Left colon (tissue), 2 donors: ENCODE measurements at regions not wholly inside any gene's neighbourhood (a gene's known extent, or its start where the extent isn't known, plus 50 kb on each side); places are given as distances from the start of the nearest gene placed in this dataset.
"Not testable (repeated sequence)": the region's sequence is repeated elsewhere in the genome, so short reads cannot be mapped to it uniquely, and the experiment has no call there.

Experiments used
- ATAC-seq: fragments of 200-7000 bp; cut with Tn5 transposase; one replicate; pipeline ENCODE4 v1.9.1; 2020; ENCODE audit warnings: mild to moderate bottlenecking, moderate library complexity
- DNase-seq, 2 donors: peaks; one replicate each; pipeline ENCODE4 v3.0.0-alpha.2; 2020
- intact Hi-C, 2 donors: fragments of 100-400 bp; cut with DNase I in 1 of 2; cut with micrococcal nuclease in 1 of 2; formaldehyde crosslinking; loops; one replicate each; pipeline versions ENCODE4 v1.11.2 to v1.14.0; 2022; cut with DNase I, micrococcal nuclease
- donor health status: DM: no; HTN: no; CAD: no.
- donor health status: DM: yes; HTN: yes; CAD: no.

- ATAC-seq, DNase-seq, intact Hi-C loops: not testable (repeated sequence)
Observed at GRCh38 chr20:48396981-48397861, 430.6 kb downstream of the PREX1 start.

GRCh38 chr20:48395816-48396546 is 431.8 kb downstream of the PREX1 start:
- DNase-seq (no peak), ATAC-seq (no peak)
- intact Hi-C loops, result no loop called here

GRCh38 chr20:48394415-48395081 is 433.3 kb downstream of the PREX1 start:
- intact Hi-C loops, result no loop called here

DNA sequence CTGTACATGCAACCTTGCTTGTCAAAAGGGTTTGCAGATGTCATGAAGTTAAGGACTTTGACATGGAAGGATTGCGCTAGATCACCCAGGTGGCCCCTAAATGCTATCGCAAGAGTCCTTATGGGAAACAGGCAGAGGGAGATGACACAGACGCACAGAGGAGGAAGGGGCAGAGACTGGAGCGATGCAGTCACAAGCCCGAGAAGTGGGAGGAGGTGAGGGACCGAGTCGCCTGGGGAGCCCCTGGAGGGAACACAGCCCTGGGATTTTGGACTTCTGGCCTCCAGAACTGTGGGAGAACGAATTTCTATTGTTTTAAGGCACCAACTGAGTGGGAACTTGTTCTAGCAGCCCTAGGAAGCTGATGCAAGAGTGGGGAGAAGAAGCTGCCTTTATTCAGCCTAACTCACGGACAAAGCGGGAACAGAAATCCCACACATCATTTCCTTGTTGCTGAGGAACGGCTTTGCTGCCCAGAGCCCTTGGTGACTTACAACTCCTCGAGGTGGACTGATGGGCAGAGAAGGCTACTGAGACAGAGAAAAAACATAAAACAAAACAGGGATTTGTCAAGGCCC is 434.0 kb downstream of the PREX1 start:
- ATAC-seq (no peak), DNase-seq (no peak)
- intact Hi-C loops, result no loop called here

More at GRCh38 chr20:48394415-48395081, 433.3 kb downstream of the PREX1 start:
- DNase-seq (no peak), ATAC-seq (no peak)

DNA sequence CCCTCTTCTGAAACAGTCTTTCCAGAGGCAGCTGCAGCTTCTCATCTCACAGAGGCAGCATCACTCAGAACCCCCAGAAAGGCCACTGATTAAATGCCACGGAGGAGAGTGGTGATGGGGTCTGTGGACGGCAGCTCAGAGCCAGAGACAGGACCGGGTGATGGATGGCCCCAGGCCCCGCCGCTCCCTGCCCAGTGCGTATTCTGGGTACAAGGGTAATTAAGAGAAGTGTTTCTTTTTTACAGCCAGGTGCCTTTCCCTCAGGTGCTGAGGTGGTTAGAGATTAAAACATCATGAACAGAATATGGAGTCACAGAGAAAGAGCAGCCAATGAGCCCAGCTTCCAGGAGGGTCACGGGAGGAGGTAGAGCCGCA is 434.5 kb downstream of the PREX1 start:
- ATAC-seq (no peak), DNase-seq (no peak)
- intact Hi-C loops, result no loop called here

GRCh38 chr20:48392407-48393310 is 435.1 kb downstream of the PREX1 start:
- ATAC-seq, result no peak
- intact Hi-C loops, result no loop called here
- DNase-seq, result no peak

- ATAC-seq (no peak), DNase-seq (no peak)
- intact Hi-C loops, result no loop called here
Observed at GRCh38 chr20:48390981-48391380, 436.8 kb downstream of the PREX1 start.

DNA sequence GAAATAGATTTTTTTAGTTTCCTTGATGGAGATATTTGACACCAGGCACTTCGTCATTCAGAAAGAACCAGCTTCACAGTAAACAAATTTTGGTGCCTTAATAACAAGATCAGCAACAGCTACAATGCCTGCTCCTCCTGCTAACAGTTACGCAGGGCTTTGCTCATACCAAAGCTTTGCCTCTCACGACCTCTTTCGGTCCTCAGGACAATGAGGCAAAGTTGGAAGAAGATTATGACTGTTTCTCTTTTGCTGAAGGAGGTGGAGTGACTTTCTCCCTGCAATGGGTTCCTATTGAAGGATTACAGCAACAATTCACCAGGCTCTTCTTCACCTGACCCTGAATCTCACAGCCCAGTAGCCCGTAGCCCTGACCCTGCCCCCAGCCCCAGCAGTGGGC is 440.1 kb downstream of the PREX1 start:
- DNase-seq, result no peak
- ATAC-seq, result no peak
- intact Hi-C loops, result no loop called here

- intact Hi-C loops, result no loop called here
- DNase-seq (no peak), ATAC-seq (no peak)
Observed at GRCh38 chr20:48385527-48385926, 442.3 kb downstream of the PREX1 start.

DNA sequence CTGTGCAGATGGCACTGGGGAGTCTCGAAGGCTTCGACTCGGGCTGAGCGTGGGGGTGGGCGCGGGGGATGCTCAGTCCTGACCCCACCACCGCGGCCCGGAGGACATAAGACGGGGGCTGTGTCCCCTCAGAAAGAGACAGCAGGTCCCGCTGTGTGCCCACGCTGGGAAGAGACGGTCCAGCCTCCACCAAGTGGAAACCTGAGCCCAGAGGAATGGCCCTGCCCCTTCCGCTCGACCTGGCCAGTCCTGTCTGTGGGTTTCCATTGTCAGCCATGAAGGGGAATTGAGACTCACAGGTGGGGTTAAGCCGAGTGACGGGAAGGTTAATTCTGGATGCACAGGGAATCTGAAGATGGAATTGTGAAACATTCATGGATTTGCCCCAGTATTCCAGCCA is 442.7 kb downstream of the PREX1 start:
- intact Hi-C loops, result no loop called here
- DNase-seq (no peak), ATAC-seq (no peak)

- DNase-seq (peak in 1 of 2 donors; percentile 21), ATAC-seq (peak; percentile 27)
- intact Hi-C loops, result no loop called here
Observed at GRCh38 chr20:48384147-48384818, 443.5 kb downstream of the PREX1 start.

DNA sequence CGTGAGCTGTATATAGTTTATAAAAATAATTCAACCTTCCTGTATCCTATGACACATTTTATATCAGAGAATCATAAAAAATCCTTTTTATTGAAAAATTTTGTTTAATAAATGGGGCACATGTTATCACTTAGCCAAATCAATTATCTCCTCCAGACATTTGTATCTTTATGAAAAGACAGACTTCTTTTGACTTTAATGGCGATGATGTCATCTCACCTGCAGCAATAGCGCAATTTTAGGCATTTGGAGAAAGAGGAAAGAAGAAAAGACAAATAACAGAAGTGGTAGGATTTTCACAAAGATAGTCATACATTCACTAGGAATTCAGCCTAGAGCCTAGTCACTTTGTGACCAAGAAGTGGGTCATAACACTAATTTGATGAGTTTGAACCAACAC is 444.5 kb downstream of the PREX1 start:
- ATAC-seq (no peak), DNase-seq (no peak)

GRCh38 chr20:48382304-48382703 is 445.5 kb downstream of the PREX1 start:
- ATAC-seq, result no peak
- DNase-seq, result no peak
- intact Hi-C loops, result no loop called here

More for the DNA sequence above, 444.5 kb downstream of the PREX1 start:
- intact Hi-C loops, result no loop called here

DNA sequence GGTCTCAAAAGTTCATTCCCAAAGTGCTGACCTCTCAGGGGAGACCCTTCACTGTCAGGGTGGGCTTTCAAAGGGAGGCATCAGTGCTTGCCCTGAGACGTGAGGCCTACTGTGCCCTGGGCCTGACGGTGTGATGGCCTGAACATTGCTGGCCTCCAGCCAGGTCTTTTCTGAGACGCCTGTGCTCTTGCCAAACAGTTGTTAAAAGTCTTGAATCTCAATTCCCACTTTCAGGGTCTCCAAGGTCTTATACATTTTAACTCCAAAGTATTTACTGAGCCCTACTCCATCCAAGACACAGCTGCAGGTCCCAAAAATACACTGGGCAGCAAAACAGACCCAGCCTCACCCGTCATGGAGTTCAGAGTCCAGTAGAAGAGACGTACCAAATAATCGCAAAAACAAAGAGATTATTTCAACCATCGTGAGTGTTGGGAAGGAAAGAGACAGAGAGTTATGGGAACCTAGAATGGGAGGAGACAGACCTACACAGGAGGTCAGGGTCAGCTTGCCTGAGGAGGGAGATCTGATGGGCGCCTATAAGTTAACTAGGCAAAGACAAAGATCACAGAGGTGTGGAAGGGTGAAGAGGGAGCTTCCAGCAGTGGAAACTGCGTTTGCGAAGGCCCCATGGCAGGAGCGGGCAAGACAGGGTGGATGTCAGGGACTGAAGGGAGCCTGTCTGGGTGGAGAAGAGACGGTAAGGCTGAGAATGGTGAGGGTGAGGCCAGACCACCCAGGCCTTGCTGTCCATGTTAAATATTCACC is 446.3 kb downstream of the PREX1 start:
- intact Hi-C loops, result no loop called here
- DNase-seq (no peak), ATAC-seq (no peak)

- no peak for ATAC-seq
- intact Hi-C loops, result no loop called here
- DNase-seq, result no peak
Observed at GRCh38 chr20:48380661-48381060, 447.1 kb downstream of the PREX1 start.

- ATAC-seq (no peak), DNase-seq (no peak)
- intact Hi-C loops, result no loop called here
Observed at GRCh38 chr20:48378976-48379675, 448.7 kb downstream of the PREX1 start.

GRCh38 chr20:48377940-48378339 is 449.9 kb downstream of the PREX1 start:
- DNase-seq (no peak), ATAC-seq (no peak)
- intact Hi-C loops, result no loop called here
